ENCODE measurements at regions not wholly inside any gene's neighbourhood (a gene's known extent, or its start where the extent isn't known, plus 50 kb on each side); places are given as distances from the start of the nearest gene placed in this dataset.

- Histone ChIP-seq H3K9me3 (no peaks in the 10 kb centered on the region), H3K4me1 (no peaks in the 10 kb centered on the region), H3K36me3 (no peaks in the 10 kb centered on the region), H3K27ac (no peak overlapping the region), H3K27me3 (no peaks in the 10 kb centered on the region), H3K4me3 (no peak overlapping the region)
- intact Hi-C loops (cut with DNase I), result no loop called here
- TF ChIP-seq POLR2A (IDR thresholded peaks at IDR 0.05), result no peak
- TF ChIP-seq POLR2AphosphoS5 (IDR thresholded peaks at IDR 0.05; ENCODE audit: insufficient read depth in 1 of 2, low read depth in 1 of 2), result no peak
- no peak for TF ChIP-seq CTCF (IDR thresholded peaks at IDR 0.05)
- DNase-seq (ENCODE audit: extremely low spot score in 2 of 2), result no peak
Measured at GRCh38 chr7:118802726-118803125, 578.2 kb downstream of the ANKRD7 start.

GRCh38 chr7:118826246-118826645 is 601.7 kb downstream of the ANKRD7 start:
- no peak overlapping the region for H3K4me3 ChIP-seq
- no peaks in the 10 kb centered on the region for H3K27me3 ChIP-seq
- no peak for TF ChIP-seq POLR2A (IDR thresholded peaks at IDR 0.05)
- no peak for TF ChIP-seq CTCF (IDR thresholded peaks at IDR 0.05)
- no peak for TF ChIP-seq POLR2AphosphoS5 (IDR thresholded peaks at IDR 0.05; ENCODE audit: insufficient read depth in 1 of 2, low read depth in 1 of 2)
- H3K36me3 ChIP-seq, result no peaks in the 10 kb centered on the region
- no peak for DNase-seq (ENCODE audit: extremely low spot score in 2 of 2)
- H3K9me3 ChIP-seq, result no peaks in the 10 kb centered on the region
- H3K27ac ChIP-seq, result no peak overlapping the region
- H3K4me1 ChIP-seq, result no peaks in the 10 kb centered on the region
- intact Hi-C loops (cut with DNase I), result no loop called here

GRCh38 chr7:118836933-118837332 is 612.4 kb downstream of the ANKRD7 start:
- no peak for DNase-seq (ENCODE audit: extremely low spot score in 2 of 2)
- intact Hi-C loops (cut with DNase I), result no loop called here
- H3K4me1 ChIP-seq, result no peaks in the 10 kb centered on the region

DNA sequence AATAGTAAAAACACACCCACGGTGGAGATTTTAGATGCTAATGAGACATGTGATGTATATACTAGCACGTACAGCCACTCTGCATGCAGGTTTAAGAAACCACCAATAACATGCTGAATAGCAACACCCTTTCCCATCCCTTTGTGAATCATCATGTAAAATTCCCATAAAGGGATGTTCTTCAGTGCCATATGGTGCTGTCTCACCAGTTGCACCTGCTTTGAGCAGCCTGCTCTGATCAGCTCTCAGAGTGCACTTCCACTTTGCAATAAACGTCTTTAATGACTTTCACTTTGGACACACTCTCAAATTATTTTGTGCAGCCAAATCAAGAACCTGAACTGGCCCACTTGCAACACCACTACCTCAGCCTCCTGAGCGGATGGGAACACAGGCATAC is 615.0 kb downstream of the ANKRD7 start:
- Histone ChIP-seq H3K36me3 (no peaks in the 10 kb centered on the region), H3K4me1 (no peaks in the 10 kb centered on the region), H3K9me3 (no peaks in the 10 kb centered on the region), H3K27ac (no peak overlapping the region), H3K27me3 (no peaks in the 10 kb centered on the region), H3K4me3 (no peak overlapping the region)
- intact Hi-C loops (cut with DNase I), result no loop called here
- TF ChIP-seq CTCF (IDR thresholded peaks at IDR 0.05), result no peak
- no peak for TF ChIP-seq POLR2A (IDR thresholded peaks at IDR 0.05)
- no peak for TF ChIP-seq POLR2AphosphoS5 (IDR thresholded peaks at IDR 0.05; ENCODE audit: insufficient read depth in 1 of 2, low read depth in 1 of 2)
- DNase-seq (ENCODE audit: extremely low spot score in 2 of 2), result no peak

More at GRCh38 chr7:118836933-118837332, 612.4 kb downstream of the ANKRD7 start:
- H3K36me3 ChIP-seq, result no peaks in the 10 kb centered on the region
- TF ChIP-seq POLR2AphosphoS5 (IDR thresholded peaks at IDR 0.05; ENCODE audit: insufficient read depth in 1 of 2, low read depth in 1 of 2) (no peak), CTCF (IDR thresholded peaks at IDR 0.05) (no peak), POLR2A (IDR thresholded peaks at IDR 0.05) (no peak)
- H3K27me3 ChIP-seq, result no peaks in the 10 kb centered on the region
- no peak overlapping the region for H3K27ac ChIP-seq
- H3K4me3 ChIP-seq, result no peak overlapping the region
- H3K9me3 ChIP-seq, result no peaks in the 10 kb centered on the region

- Histone ChIP-seq H3K4me3 (no peak overlapping the region), H3K27me3 (no peaks in the 10 kb centered on the region), H3K36me3 (no peaks in the 10 kb centered on the region), H3K27ac (no peak overlapping the region), H3K4me1 (no peaks in the 10 kb centered on the region), H3K9me3 (no peaks in the 10 kb centered on the region)
- intact Hi-C loops (cut with DNase I), result no loop called here
- no peak for DNase-seq (ENCODE audit: extremely low spot score in 2 of 2)
- TF ChIP-seq POLR2A (IDR thresholded peaks at IDR 0.05), result no peak
- TF ChIP-seq CTCF (IDR thresholded peaks at IDR 0.05), result no peak
- no peak for TF ChIP-seq POLR2AphosphoS5 (IDR thresholded peaks at IDR 0.05; ENCODE audit: insufficient read depth in 1 of 2, low read depth in 1 of 2)
Measured at GRCh38 chr7:118843456-118843855, 619.0 kb downstream of the ANKRD7 start.

All from vagina (tissue), 2 donors.